Karpas-422 (cell line): ENCODE measurements at regions not wholly inside any gene's neighbourhood (a gene's known extent, or its start where the extent isn't known, plus 50 kb on each side); places are given as distances from the start of the nearest gene placed in this dataset.

ENCODE experiments used
- DNase-seq: peaks from one replicate; pipeline ENCODE4 v3.0.0-alpha.2; 2015
- H2AFZ ChIP-seq: fragments of 200-600 bp; sonication (generic); 2 replicates; pipeline ENCODE4 v1.6.1; 2014; ENCODE audit warnings: antibody characterized with exemption, low read length, mixed read lengths
- H3K27ac ChIP-seq: fragments of 200-600 bp; sonication (generic); 2 replicates; pipeline ENCODE4 v1.5.1; 2014; ENCODE audit warnings: mild to moderate bottlenecking, low read length, moderate library complexity
- H3K27me3 ChIP-seq: fragments of 200-600 bp; sonication (generic); 2 replicates; pipeline ENCODE4 v1.6.1; 2014; ENCODE audit warnings: low read length, mixed read lengths
- H3K36me3 ChIP-seq: fragments of 200-600 bp; sonication (generic); 2 replicates; pipeline ENCODE4 v1.6.1; 2014; ENCODE audit warnings: low read length, mixed read lengths; ENCODE audit not compliant: insufficient read depth
- H3K4me1 ChIP-seq: fragments of 200-600 bp; sonication (generic); 2 replicates; pipeline ENCODE4 v1.6.1; 2014; ENCODE audit warnings: mild to moderate bottlenecking, low read length, mixed read lengths
- H3K4me2 ChIP-seq: fragments of 200-600 bp; sonication (generic); 2 replicates; pipeline ENCODE4 v1.6.1; 2014; ENCODE audit warnings: low read length, low read depth, mild to moderate bottlenecking; ENCODE audit not compliant: poor library complexity, severe bottlenecking
- H3K4me3 ChIP-seq: fragments of 200-600 bp; sonication (generic); 2 replicates; pipeline ENCODE4 v1.5.1; 2014; ENCODE audit warnings: mild to moderate bottlenecking, antibody characterized with exemption, low read length, mixed read lengths
- H3K79me2 ChIP-seq: fragments of 200-600 bp; sonication (generic); 2 replicates; pipeline ENCODE4 v1.6.1; 2014; ENCODE audit warnings: mild to moderate bottlenecking, low read length, mixed read lengths
- H3K9ac ChIP-seq: fragments of 200-600 bp; sonication (generic); 2 replicates; pipeline ENCODE4 v1.6.0; 2014; ENCODE audit warnings: low read length
- H3K9me2 ChIP-seq: fragments of 200-600 bp; sonication (generic), shearing (Covaris generic); replicated peaks from 2 replicates; pipeline ENCODE4 v1.6.0; 2014; ENCODE audit warnings: mild to moderate bottlenecking, low read length, moderate library complexity; ENCODE audit not compliant: insufficient read depth
- H3K9me3 ChIP-seq: fragments of 300-700, 200-600 bp; sonication (generic); 2 replicates; pipeline ENCODE4 v1.6.1; 2014; ENCODE audit warnings: low read length, mixed read lengths
- H4K20me1 ChIP-seq: fragments of 200-600 bp; sonication (generic); 2 replicates; pipeline ENCODE4 v1.6.1; 2014; ENCODE audit warnings: mild to moderate bottlenecking, antibody characterized with exemption, low read length, low read depth; ENCODE audit not compliant: insufficient read depth

DNA sequence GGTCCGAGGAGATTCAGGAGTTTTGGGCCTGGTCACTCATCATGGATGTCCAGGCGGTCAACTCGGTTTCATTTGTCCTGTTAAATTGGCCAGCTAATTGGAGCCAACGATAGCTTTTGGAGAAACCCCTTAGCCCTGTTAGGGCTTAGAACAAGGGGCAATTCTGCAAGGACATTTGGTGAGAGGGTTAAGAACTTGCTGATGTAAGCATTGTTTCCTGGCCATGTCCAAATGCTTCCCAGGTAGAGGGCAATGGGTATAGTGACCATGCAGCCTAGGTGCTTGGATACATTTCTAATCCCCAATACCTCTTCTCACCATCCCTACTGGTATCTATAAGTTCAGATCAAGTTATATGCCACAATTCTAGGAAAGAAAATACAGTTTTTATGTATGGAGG is 131.5 kb downstream of the RPS24 start:
- no peak overlapping the region for H3K4me2 ChIP-seq
- H3K36me3 ChIP-seq = no peaks in the 10 kb centered on the region

DNA sequence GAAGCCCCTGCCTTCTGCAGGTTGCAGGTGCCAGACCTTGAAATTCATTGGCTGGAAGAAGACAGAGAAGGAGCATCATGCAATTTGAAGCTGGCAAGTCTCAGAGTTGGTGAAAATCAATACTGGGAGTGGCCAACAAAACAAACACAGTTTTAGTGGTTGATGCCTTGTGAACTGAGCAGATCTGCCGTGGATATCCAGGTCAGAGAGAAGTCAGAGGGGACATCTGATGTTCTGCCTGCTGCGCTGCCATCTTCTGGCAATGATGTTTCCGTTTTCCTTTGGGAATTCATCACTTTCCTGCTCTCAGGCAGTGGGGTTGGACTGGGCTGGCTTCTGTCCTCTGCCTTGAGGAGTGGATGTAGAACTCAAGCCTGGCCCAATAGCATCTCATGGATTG is 132.0 kb downstream of the RPS24 start:
- Histone ChIP-seq H3K27me3 (no peaks in the 10 kb centered on the region), H3K9ac (no peak overlapping the region), H3K4me2 (no peak overlapping the region), H4K20me1 (no peaks in the 10 kb centered on the region), H3K27ac (no peak overlapping the region), H3K4me1 (peaks cover 14% of the 10 kb centered on the region), H3K9me2 (no peaks in the 10 kb centered on the region), H3K79me2 (no peaks in the 10 kb centered on the region), H2AFZ (no peak overlapping the region), H3K9me3 (no peaks in the 10 kb centered on the region), H3K36me3 (no peaks in the 10 kb centered on the region), H3K4me3 (no peak overlapping the region)
- DNase-seq = no peak

More for the DNA sequence above, 131.5 kb downstream of the RPS24 start:
- Histone ChIP-seq H3K27me3 (no peaks in the 10 kb centered on the region), H3K4me3 (no peak overlapping the region), H3K27ac (no peak overlapping the region), H3K4me1 (peaks cover 9% of the 10 kb centered on the region), H3K9ac (no peak overlapping the region), H4K20me1 (no peaks in the 10 kb centered on the region), H3K9me2 (no peaks in the 10 kb centered on the region), H3K9me3 (no peaks in the 10 kb centered on the region), H2AFZ (no peak overlapping the region), H3K79me2 (no peaks in the 10 kb centered on the region)
- DNase-seq = no peak

DNA sequence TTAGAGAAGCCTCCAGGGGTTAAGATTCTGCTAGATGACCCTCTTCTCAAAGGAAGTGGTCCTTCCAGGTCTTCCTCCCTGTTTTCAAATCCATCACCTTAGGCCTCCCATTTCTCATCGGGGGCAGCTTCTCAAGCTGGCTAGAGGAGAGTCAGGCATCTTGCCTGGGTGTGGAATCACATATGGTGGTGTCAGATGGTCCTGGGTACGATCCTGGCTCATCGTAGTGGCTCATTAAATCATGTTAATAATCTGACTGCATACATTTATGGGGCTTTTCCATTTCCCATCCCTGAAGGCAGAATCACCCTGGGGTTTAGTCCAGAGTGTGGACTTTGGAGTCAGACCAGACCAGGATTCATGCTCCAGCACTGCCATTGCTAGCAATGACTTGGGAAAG is 132.6 kb downstream of the RPS24 start:
- H3K36me3 ChIP-seq = no peaks in the 10 kb centered on the region
- no peaks in the 10 kb centered on the region for H3K9me2 ChIP-seq
- DNase-seq = no peak
- H3K9ac ChIP-seq = no peak overlapping the region
- H3K4me3 ChIP-seq = no peak overlapping the region
- H3K79me2 ChIP-seq = no peaks in the 10 kb centered on the region
- no peaks in the 10 kb centered on the region for H3K27me3 ChIP-seq
- no peak overlapping the region for H3K27ac ChIP-seq
- peaks cover 20% of the 10 kb centered on the region for H3K4me1 ChIP-seq
- no peak overlapping the region for H2AFZ ChIP-seq
- H4K20me1 ChIP-seq = no peaks in the 10 kb centered on the region
- no peaks in the 10 kb centered on the region for H3K9me3 ChIP-seq
- no peak overlapping the region for H3K4me2 ChIP-seq

DNA sequence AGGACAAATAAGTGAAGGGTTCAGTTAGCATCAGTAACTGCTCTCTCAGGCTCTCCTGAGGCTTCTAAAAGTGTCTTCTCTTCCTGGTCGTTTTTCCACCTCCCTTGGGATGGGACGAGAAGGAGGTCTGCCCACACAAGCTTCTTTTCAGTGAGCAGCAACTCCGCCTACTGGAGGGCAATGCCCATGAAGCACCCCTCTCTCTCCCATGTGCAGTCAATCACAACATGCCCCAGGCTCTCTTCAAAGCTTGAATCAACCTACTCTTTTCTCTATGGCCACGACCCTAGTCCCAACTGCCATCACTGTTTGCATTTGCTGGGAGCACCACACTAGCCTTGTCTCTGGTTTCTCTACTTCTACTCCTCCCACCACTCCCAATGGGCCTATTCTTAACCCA is 135.6 kb downstream of the RPS24 start:
- DNase-seq = no peak
- Histone ChIP-seq H3K9ac (no peak overlapping the region), H3K4me2 (no peak overlapping the region), H3K4me1 (peaks cover 50% of the 10 kb centered on the region), H2AFZ (no peak overlapping the region), H3K27ac (no peak overlapping the region), H3K9me2 (no peaks in the 10 kb centered on the region), H4K20me1 (no peaks in the 10 kb centered on the region), H3K79me2 (no peaks in the 10 kb centered on the region), H3K36me3 (no peaks in the 10 kb centered on the region), H3K9me3 (no peaks in the 10 kb centered on the region), H3K27me3 (no peaks in the 10 kb centered on the region), H3K4me3 (no peak overlapping the region)

DNA sequence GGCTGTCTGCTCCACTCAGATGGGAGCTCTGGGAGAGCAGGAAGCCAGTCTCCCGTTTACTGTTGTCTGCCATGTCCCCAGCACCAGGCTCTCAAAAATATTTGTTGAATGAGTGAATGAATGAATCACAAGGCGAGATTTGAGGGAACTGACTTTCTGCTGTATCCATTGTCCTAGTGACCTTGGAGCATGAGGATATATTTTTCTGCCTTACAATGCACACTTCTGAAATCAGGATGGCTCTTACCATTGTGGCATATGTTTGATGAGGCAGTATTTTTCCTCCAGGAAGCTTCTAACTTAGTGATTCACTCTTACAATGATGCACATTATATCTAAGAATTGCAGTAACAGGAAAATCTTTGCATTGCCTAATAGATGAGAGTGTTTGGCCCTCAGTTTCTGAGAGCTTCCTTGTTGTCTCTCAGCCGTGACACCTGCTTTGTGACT is 136.4 kb downstream of the RPS24 start:
- H3K9me2 ChIP-seq = no peaks in the 10 kb centered on the region
- no peak overlapping the region for H3K9ac ChIP-seq

DNA sequence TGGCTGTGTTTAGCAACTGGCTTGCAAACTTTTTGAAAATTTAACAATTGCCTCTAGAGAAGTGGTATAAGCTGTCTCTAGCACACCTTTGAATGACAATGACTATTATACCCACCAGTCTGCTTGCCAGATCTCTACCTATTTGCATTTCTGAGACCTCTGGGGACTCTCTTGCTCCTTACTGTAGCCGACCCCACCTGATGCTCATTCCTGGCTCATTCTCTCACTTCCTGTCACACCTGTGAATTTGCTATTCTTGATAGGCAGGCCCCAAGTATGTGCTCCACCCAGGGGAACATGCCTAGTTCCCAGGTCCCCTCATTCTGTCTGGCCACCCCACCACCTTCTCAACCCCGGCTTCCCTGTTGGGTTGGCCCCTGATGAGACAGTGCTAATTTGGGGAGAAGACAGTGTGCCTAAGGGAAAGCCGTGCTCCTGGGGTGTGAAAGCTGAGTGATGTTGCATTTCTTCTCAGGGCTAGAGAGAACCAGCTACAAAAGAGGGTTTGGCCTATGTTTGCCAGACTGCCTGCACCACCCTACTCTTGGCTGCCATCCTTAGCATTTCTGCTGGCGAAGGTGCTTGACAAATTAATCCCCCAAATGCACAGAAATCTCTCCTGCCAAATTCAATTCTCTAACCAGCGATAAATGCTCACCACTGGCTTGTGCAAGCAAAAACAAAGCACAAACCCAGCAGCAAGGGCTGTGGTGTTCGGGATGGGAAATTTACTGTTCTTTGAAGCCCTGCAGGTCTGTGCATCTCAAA is 138.2 kb downstream of the RPS24 start:
- peaks cover 55% of the 10 kb centered on the region for H3K4me1 ChIP-seq
- peak; percentile 65 for DNase-seq
- no peak overlapping the region for H2AFZ ChIP-seq
- no peaks in the 10 kb centered on the region for H3K9me2 ChIP-seq
- no peaks in the 10 kb centered on the region for H3K36me3 ChIP-seq
- no peaks in the 10 kb centered on the region for H4K20me1 ChIP-seq
- peak overlapping the region; percentile 60 for H3K4me2 ChIP-seq
- no peaks in the 10 kb centered on the region for H3K9me3 ChIP-seq
- no peak overlapping the region for H3K4me3 ChIP-seq
- no peaks in the 10 kb centered on the region; the same call in 1 of the 2 replicates for H3K27me3 ChIP-seq
- H3K9ac ChIP-seq = no peak overlapping the region
- H3K79me2 ChIP-seq = no peaks in the 10 kb centered on the region
- peak overlapping the region; percentile 41 for H3K27ac ChIP-seq

More for the DNA sequence above, 136.4 kb downstream of the RPS24 start:
- no peaks in the 10 kb centered on the region for H4K20me1 ChIP-seq
- DNase-seq = no peak
- no peak overlapping the region for H2AFZ ChIP-seq
- H3K9me3 ChIP-seq = no peaks in the 10 kb centered on the region
- H3K4me1 ChIP-seq = peaks cover 55% of the 10 kb centered on the region
- no peaks in the 10 kb centered on the region for H3K36me3 ChIP-seq
- no peak overlapping the region for H3K27ac ChIP-seq
- H3K27me3 ChIP-seq = no peaks in the 10 kb centered on the region
- no peaks in the 10 kb centered on the region for H3K79me2 ChIP-seq
- no peak overlapping the region for H3K4me3 ChIP-seq
- no peak overlapping the region for H3K4me2 ChIP-seq

DNA sequence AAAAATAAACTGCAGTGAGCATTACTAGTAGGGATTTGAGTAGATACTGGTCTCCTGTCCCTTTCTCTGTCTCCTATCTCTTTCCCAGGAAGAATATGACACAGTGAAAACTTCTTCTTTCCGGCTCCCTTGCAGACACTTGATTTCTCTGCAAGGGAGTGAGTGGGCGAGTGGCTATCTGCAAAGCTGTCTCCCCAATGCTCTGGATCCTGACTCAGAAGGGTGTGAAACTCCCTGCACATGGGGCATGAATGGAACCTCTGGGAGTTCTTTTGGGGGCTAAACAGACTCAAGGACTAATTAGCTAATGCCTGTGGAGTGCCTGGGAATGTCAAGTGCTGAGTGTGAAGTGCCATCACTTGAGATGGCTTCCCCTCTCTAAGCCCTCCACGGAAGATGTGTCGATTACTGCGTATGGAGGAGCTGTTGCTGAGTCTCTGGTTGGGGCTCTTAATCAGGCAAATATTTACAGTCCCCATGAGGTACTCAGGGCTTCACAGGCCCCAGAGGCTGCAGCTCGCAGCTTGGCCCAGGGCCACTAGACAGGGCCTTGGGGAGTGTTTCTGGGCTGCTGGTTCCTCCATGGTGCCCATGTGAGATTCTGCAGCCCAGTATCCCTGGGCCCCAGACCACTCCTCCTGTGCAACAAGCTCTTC is 139.8 kb downstream of the RPS24 start:
- H3K4me3 ChIP-seq = no peak overlapping the region
- H2AFZ ChIP-seq = no peak overlapping the region
- DNase-seq = peak; percentile 48
- H3K9me3 ChIP-seq = no peaks in the 10 kb centered on the region
- peaks cover 55% of the 10 kb centered on the region for H3K4me1 ChIP-seq
- no peaks in the 10 kb centered on the region for H3K36me3 ChIP-seq
- H3K79me2 ChIP-seq = no peaks in the 10 kb centered on the region
- H3K27me3 ChIP-seq = no peaks in the 10 kb centered on the region; the same call in 1 of the 2 replicates
- no peaks in the 10 kb centered on the region for H3K9me2 ChIP-seq
- H3K4me2 ChIP-seq = no peak overlapping the region
- H4K20me1 ChIP-seq = no peaks in the 10 kb centered on the region
- H3K9ac ChIP-seq = no peak overlapping the region
- H3K27ac ChIP-seq = no peak overlapping the region

DNA sequence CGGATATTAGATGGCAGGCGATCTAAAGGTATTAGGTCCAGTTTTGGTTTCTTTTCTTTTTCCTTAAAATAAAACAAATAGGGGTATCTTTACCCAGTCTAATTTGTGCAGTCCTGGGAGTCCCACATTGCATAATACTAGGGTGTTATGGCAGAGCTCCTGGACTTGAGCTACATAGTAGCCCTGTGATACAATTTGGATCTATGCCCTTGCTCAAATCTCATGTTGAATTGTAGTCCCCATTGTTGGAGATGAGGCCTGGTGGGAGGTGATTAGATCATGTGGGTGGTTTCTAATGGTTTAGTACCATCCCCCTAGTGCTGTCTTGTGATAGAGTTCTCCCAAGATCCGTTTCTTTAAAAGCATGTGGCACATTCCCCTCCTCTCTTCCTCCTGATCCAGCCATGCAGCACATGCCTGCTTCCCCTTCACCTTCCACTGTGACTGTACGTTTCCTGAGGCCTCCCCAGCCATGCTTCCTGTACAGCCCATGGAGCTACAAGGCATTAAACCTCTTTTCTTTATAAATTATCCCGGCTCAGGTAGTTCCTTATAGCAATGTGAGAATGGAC is 141.9 kb downstream of the RPS24 start:
- H3K9me2 ChIP-seq = no peaks in the 10 kb centered on the region
- no peak overlapping the region for H3K27ac ChIP-seq
- H3K4me2 ChIP-seq = no peak overlapping the region
- no peaks in the 10 kb centered on the region for H3K9me3 ChIP-seq
- H3K27me3 ChIP-seq = no peaks in the 10 kb centered on the region; the same call in 1 of the 2 replicates
- H3K36me3 ChIP-seq = no peaks in the 10 kb centered on the region
- peaks cover 42% of the 10 kb centered on the region for H3K4me1 ChIP-seq
- no peaks in the 10 kb centered on the region for H3K79me2 ChIP-seq
- no peak overlapping the region for H3K4me3 ChIP-seq
- no peak overlapping the region for H2AFZ ChIP-seq
- H3K9ac ChIP-seq = no peak overlapping the region
- no peak for DNase-seq
- no peaks in the 10 kb centered on the region for H4K20me1 ChIP-seq
